MM.1S (cell line): ENCODE measurements at regions not wholly inside any gene's neighbourhood (a gene's known extent, or its start where the extent isn't known, plus 50 kb on each side); places are given as distances from the start of the nearest gene placed in this dataset.
"Not testable (repeated sequence)": the region's sequence is repeated elsewhere in the genome, so short reads cannot be mapped to it uniquely, and the experiment has no call there.

Experiments used
- DNase-seq: peaks from one replicate; pipeline ENCODE4 v3.0.0-alpha.2; 2015
- H2AFZ ChIP-seq: fragments of 300-600 bp; sonication (generic); 2 replicates; pipeline ENCODE4 v1.6.0; 2016; ENCODE audit warnings: antibody characterized with exemption, low read length
- H3F3A ChIP-seq: fragments of 300-600 bp; sonication (generic); 2 replicates; pipeline ENCODE4 v1.6.1; 2016; ENCODE audit warnings: mild to moderate bottlenecking, antibody characterized with exemption, low read length, moderate library complexity, mixed read lengths; ENCODE audit not compliant: insufficient read depth
- H3K27ac ChIP-seq: fragments of 300-600 bp; sonication (generic); 2 replicates; pipeline ENCODE4 v1.5.1; 2016; ENCODE audit warnings: mild to moderate bottlenecking, low read length
- H3K27me3 ChIP-seq: fragments of 300-600 bp; sonication (generic); replicated peaks from 2 replicates; pipeline ENCODE4 v1.6.0; 2016; ENCODE audit warnings: low read length; ENCODE audit not compliant: insufficient read depth
- H3K36me3 ChIP-seq: fragments of 300-600 bp; sonication (generic); replicated peaks from 2 replicates; pipeline ENCODE4 v1.6.1; 2016; ENCODE audit warnings: mild to moderate bottlenecking, low read length, mixed read lengths; ENCODE audit not compliant: insufficient read depth
- H3K4me1 ChIP-seq: fragments of 300-600 bp; sonication (generic); 2 replicates; pipeline ENCODE4 v1.6.1; 2016; ENCODE audit warnings: low read length, mixed read lengths
- H3K4me2 ChIP-seq: fragments of 300-600 bp; sonication (generic); 2 replicates; pipeline ENCODE4 v1.6.0; 2016; ENCODE audit warnings: low read depth, low read length
- H3K4me3 ChIP-seq: fragments of 300-600 bp; sonication (generic); 2 replicates; pipeline ENCODE4 v1.5.1; 2016; ENCODE audit warnings: low read length, mixed read lengths
- H3K79me2 ChIP-seq: fragments of 300-600 bp; sonication (generic); 2 replicates; pipeline ENCODE4 v1.6.1; 2016; ENCODE audit warnings: mixed run types, low read length, mixed read lengths
- H3K9ac ChIP-seq: fragments of 300-600 bp; sonication (generic); 2 replicates; pipeline ENCODE4 v1.6.1; 2016; ENCODE audit warnings: low read length, mixed read lengths
- H3K9me2 ChIP-seq: fragments of 300-600 bp; sonication (generic); replicated peaks from 2 replicates; pipeline ENCODE4 v1.6.1; 2016; ENCODE audit warnings: mild to moderate bottlenecking, low read length, mixed read lengths; ENCODE audit not compliant: insufficient read depth
- H3K9me3 ChIP-seq: fragments of 300-600 bp; sonication (generic); replicated peaks from 2 replicates; pipeline ENCODE4 v1.6.1; 2016; ENCODE audit warnings: mild to moderate bottlenecking, low read length, mixed read lengths; ENCODE audit not compliant: insufficient read depth
- H4K20me1 ChIP-seq: fragments of 300-600 bp; sonication (generic); 2 replicates; pipeline ENCODE4 v1.6.1; 2016; ENCODE audit warnings: mild to moderate bottlenecking, low read length, moderate library complexity, mixed read lengths; ENCODE audit not compliant: insufficient read depth
- EZH2 ChIP-seq: fragments of 300-600 bp; sonication (generic); optimal IDR thresholded peaks from 2 replicates; pipeline ENCODE3; 2017; ENCODE audit warnings: low read depth, mild to moderate bottlenecking, antibody characterized with exemption, low read length, mixed read lengths
- EZH2phosphoT487 ChIP-seq: fragments of 300-600 bp; sonication (generic); IDR thresholded peaks from 2 replicates; pipeline ENCODE4 v1.6.1; 2018; ENCODE audit warnings: antibody characterized with exemption, low read length
- TF ChIP-seq, protein P1 (sequence below): fragments of 300-600 bp; sonication (generic); IDR thresholded peaks from 2 replicates; pipeline ENCODE4 v1.5.1; 2016; ENCODE audit warnings: antibody characterized with exemption, low read length, mixed read lengths

DNA sequence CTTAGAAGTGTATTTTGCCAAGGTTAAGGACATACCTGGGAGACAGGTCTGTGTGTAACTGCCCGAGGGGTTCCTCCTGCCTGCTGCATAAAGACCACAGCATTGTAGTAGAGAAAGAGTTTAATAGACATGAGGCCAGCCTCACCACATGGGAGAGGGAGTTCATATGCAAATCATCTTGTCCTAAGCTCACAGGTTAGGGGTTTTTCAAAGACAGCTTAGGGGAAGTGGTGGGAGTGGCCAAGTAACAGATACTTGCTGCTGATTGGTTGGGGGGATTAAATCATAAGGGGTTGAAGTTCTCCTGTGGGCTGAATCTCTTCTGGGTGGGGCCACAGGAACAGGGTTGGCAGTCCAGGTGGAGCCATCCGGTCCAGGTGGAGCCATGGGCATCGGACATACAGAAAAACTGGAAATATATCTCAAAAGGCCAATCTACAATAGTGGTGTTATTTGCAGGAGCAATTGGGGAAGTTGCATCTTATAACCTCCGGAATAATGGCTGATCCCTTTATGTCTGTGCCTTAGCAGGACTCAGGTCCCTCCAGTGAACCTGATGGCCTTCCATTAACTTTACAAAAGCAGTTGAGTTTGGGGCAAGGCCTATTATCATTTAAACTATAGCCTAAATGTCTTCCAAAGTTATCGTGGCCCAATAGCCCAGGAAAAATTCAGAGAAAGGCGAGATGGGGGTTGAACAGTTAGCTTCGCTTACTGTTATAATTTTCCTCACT, 86.0 kb upstream of the MFGE8 start:
- TF ChIP-seq, protein P1, sequence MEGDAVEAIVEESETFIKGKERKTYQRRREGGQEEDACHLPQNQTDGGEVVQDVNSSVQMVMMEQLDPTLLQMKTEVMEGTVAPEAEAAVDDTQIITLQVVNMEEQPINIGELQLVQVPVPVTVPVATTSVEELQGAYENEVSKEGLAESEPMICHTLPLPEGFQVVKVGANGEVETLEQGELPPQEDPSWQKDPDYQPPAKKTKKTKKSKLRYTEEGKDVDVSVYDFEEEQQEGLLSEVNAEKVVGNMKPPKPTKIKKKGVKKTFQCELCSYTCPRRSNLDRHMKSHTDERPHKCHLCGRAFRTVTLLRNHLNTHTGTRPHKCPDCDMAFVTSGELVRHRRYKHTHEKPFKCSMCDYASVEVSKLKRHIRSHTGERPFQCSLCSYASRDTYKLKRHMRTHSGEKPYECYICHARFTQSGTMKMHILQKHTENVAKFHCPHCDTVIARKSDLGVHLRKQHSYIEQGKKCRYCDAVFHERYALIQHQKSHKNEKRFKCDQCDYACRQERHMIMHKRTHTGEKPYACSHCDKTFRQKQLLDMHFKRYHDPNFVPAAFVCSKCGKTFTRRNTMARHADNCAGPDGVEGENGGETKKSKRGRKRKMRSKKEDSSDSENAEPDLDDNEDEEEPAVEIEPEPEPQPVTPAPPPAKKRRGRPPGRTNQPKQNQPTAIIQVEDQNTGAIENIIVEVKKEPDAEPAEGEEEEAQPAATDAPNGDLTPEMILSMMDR: no peak
- TF ChIP-seq EZH2phosphoT487 (no peak), EZH2 (no peak)
- peaks cover 24% of the 10 kb centered on the region for H3K4me1 ChIP-seq
- peaks cover 20% of the 10 kb centered on the region for H3F3A ChIP-seq
- no peaks in the 10 kb centered on the region for H3K9me3 ChIP-seq
- no peak for DNase-seq
- no peak overlapping the region for H3K9ac ChIP-seq
- no peak overlapping the region for H3K4me2 ChIP-seq
- H3K27ac ChIP-seq: no peak overlapping the region
- H4K20me1 ChIP-seq: no peaks in the 10 kb centered on the region
- no peaks in the 10 kb centered on the region for H3K27me3 ChIP-seq
- no peak overlapping the region for H2AFZ ChIP-seq
- no peaks in the 10 kb centered on the region for H3K9me2 ChIP-seq
- no peak overlapping the region for H3K4me3 ChIP-seq
- H3K36me3 ChIP-seq: no peaks in the 10 kb centered on the region
- H3K79me2 ChIP-seq: no peaks in the 10 kb centered on the region

- DNase-seq: peak; percentile 11
- peaks cover 20% of the 10 kb centered on the region for H3F3A ChIP-seq
- not testable (repeated sequence) for H3K36me3 ChIP-seq, H4K20me1 ChIP-seq, H2AFZ ChIP-seq, H3K79me2 ChIP-seq, H3K9me3 ChIP-seq, H3K27me3 ChIP-seq, H3K9ac ChIP-seq, H3K9me2 ChIP-seq
- peak overlapping the region; percentile 81; the same call in 1 of the 2 replicates for H3K27ac ChIP-seq
- peak overlapping the region; percentile 86 for H3K4me2 ChIP-seq
- H3K4me1 ChIP-seq: peaks cover 24% of the 10 kb centered on the region
- 0 out of 2 replicates have a peak overlapping the region, but pooled peaks have one; percentile 42 for H3K4me3 ChIP-seq
Observed at GRCh38 chr15:89001708-89002275, 86.5 kb upstream of the ABHD2 start.

GRCh38 chr15:89002281-89002761, 85.9 kb upstream of the ABHD2 start:
- H3K27me3 ChIP-seq: no peaks in the 10 kb centered on the region
- H3K4me1 ChIP-seq: peaks cover 24% of the 10 kb centered on the region
- no peaks in the 10 kb centered on the region for H3K79me2 ChIP-seq
- peak overlapping the region; percentile 86 for H3K4me2 ChIP-seq
- peaks cover 20% of the 10 kb centered on the region for H3F3A ChIP-seq
- H3K9ac ChIP-seq: peak overlapping the region; percentile 49; the same call in 1 of the 2 replicates
- no peaks in the 10 kb centered on the region for H3K36me3 ChIP-seq
- no peak for TF ChIP-seq EZH2
- peak overlapping the region; percentile 42 for H3K4me3 ChIP-seq
- H3K27ac ChIP-seq: peak overlapping the region; percentile 81
- H4K20me1 ChIP-seq: no peaks in the 10 kb centered on the region
- peak; percentile 92 for DNase-seq
- H3K9me3 ChIP-seq: no peaks in the 10 kb centered on the region
- H2AFZ ChIP-seq: peak overlapping the region; percentile 48
- H3K9me2 ChIP-seq: no peaks in the 10 kb centered on the region

DNA sequence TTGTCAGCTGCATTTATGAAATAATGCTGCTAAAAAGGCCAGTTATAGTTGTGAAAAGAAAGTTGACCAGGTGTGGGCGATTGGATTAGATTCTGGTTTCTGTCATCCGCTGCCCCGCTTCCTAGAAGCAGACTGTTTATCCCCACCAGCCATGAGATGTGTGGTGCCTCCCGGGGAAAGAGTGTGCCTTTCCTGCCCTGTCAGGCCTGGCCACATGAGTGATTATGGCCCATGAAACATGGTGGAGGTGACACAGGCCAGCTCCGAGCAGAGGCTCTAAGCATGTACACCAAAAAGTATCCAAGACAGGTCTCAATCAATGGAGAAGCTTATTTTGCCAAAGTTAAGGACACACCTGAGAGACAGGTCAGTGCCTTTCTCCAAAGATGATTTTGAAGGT, 85.4 kb upstream of the ABHD2 start:
- Histone ChIP-seq H3K4me2 (peak overlapping the region; percentile 86), H3K9me2 (no peaks in the 10 kb centered on the region), H3K79me2 (no peaks in the 10 kb centered on the region), H3K4me3 (peak overlapping the region; percentile 42), H4K20me1 (no peaks in the 10 kb centered on the region), H3K36me3 (no peaks in the 10 kb centered on the region), H3K27me3 (no peaks in the 10 kb centered on the region), H3K27ac (peak overlapping the region; percentile 81), H3K9ac (peak overlapping the region; percentile 49; the same call in 1 of the 2 replicates), H2AFZ (peak overlapping the region; percentile 48), H3F3A (peaks cover 20% of the 10 kb centered on the region), H3K9me3 (no peaks in the 10 kb centered on the region), H3K4me1 (peaks cover 24% of the 10 kb centered on the region)
- no peak for DNase-seq
- TF ChIP-seq EZH2: no peak
- no peak for TF ChIP-seq EZH2phosphoT487
- TF ChIP-seq, protein P1: no peak
